ENCODE measurements at regions not wholly inside any gene's neighbourhood (a gene's known extent, or its start where the extent isn't known, plus 50 kb on each side); places are given as distances from the start of the nearest gene placed in this dataset.

DNA sequence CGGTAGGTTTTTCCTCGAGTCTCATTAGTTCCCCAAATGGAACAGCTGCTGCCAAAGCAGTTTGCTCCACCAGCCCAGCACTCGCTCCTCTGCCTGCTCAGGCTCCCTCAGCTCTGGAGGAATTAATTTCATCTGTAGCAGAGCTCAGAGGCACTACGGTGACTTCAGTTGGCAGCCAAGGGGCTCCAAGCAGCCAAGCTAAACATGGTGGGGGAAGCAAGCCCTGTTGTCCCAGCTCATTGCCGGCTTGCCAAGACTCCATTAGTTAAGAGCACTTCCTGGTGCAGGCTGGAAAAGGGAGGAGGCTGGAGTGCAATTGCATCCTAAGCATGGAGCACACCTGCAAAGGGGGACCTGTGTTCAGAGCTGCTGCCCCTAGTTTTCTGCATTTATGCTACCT lies 78.7 kb upstream of the GPRC5B start (continued):
- TF ChIP-seq ZBTB33 (IDR thresholded peaks at IDR 0.05) (no peak), EGR1 (IDR thresholded peaks at IDR 0.05; ENCODE audit: low read depth in 2 of 2) (no peak), NR2F2 (IDR thresholded peaks at IDR 0.05) (no peak), FOXA2 (IDR thresholded peaks at IDR 0.05) (no peak), HNF4G (IDR thresholded peaks at IDR 0.05) (no peak)
- TF ChIP-seq, protein P1, sequence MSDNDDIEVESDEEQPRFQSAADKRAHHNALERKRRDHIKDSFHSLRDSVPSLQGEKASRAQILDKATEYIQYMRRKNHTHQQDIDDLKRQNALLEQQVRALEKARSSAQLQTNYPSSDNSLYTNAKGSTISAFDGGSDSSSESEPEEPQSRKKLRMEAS (IDR thresholded peaks at IDR 0.05): no peak
- TF ChIP-seq, protein P2, sequence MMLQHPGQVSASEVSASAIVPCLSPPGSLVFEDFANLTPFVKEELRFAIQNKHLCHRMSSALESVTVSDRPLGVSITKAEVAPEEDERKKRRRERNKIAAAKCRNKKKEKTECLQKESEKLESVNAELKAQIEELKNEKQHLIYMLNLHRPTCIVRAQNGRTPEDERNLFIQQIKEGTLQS (IDR thresholded peaks at IDR 0.05): no peak

GRCh38 chr16:19960183-19960582 lies 75.5 kb upstream of the GPRC5B start:
- H3K4me1 ChIP-seq (ENCODE audit: control insufficient read depth in 4 of 4, insufficient read depth in 4 of 4, low read length in 3 of 4): no peaks in the 10 kb centered on the region
- H3K9ac ChIP-seq (ENCODE audit: low read depth in 1 of 2, low read length in 2 of 2): no peak overlapping the region
- H3K4me3 ChIP-seq (ENCODE audit: low read depth in 1 of 3, low read length in 3 of 3): no peak overlapping the region
- no peak for DNase-seq (ENCODE audit: low spot score)
- H3K9me3 ChIP-seq (ENCODE audit: control insufficient read depth in 4 of 4, low read length in 3 of 4): no peaks in the 10 kb centered on the region
- H3K27me3 ChIP-seq (ENCODE audit: control insufficient read depth in 4 of 4, insufficient read depth in 4 of 4, low read length in 3 of 4): peaks cover 0 to 11% (median 0%) of the 10 kb centered on the region in 4 donors
- TF ChIP-seq YY1 (IDR thresholded peaks at IDR 0.05) (no peak), FOXA2 (IDR thresholded peaks at IDR 0.05) (no peak), TAF1 (conservative IDR thresholded peaks at IDR 0.05) (no peak), FOXA1 (IDR thresholded peaks at IDR 0.05) (no peak), HNF4A (conservative IDR thresholded peaks at IDR 0.05) (no peak), EGR1 (IDR thresholded peaks at IDR 0.05; ENCODE audit: low read depth in 2 of 2) (no peak), HNF4G (IDR thresholded peaks at IDR 0.05) (no peak), NR2F2 (IDR thresholded peaks at IDR 0.05) (no peak), ZBTB33 (IDR thresholded peaks at IDR 0.05) (no peak), JUND (IDR thresholded peaks at IDR 0.05) (no peak), GABPA (IDR thresholded peaks at IDR 0.05 in 1 of 2, conservative IDR thresholded peaks at IDR 0.05 in 1 of 2) (no peak), RXRA (IDR thresholded peaks at IDR 0.05) (no peak), RAD21 (IDR thresholded peaks at IDR 0.05) (no peak)
- TF ChIP-seq, protein P2 (IDR thresholded peaks at IDR 0.05): no peak
- TF ChIP-seq, protein P3, sequence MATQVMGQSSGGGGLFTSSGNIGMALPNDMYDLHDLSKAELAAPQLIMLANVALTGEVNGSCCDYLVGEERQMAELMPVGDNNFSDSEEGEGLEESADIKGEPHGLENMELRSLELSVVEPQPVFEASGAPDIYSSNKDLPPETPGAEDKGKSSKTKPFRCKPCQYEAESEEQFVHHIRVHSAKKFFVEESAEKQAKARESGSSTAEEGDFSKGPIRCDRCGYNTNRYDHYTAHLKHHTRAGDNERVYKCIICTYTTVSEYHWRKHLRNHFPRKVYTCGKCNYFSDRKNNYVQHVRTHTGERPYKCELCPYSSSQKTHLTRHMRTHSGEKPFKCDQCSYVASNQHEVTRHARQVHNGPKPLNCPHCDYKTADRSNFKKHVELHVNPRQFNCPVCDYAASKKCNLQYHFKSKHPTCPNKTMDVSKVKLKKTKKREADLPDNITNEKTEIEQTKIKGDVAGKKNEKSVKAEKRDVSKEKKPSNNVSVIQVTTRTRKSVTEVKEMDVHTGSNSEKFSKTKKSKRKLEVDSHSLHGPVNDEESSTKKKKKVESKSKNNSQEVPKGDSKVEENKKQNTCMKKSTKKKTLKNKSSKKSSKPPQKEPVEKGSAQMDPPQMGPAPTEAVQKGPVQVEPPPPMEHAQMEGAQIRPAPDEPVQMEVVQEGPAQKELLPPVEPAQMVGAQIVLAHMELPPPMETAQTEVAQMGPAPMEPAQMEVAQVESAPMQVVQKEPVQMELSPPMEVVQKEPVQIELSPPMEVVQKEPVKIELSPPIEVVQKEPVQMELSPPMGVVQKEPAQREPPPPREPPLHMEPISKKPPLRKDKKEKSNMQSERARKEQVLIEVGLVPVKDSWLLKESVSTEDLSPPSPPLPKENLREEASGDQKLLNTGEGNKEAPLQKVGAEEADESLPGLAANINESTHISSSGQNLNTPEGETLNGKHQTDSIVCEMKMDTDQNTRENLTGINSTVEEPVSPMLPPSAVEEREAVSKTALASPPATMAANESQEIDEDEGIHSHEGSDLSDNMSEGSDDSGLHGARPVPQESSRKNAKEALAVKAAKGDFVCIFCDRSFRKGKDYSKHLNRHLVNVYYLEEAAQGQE (IDR thresholded peaks at IDR 0.05): no peak
- TF ChIP-seq, protein P4, sequence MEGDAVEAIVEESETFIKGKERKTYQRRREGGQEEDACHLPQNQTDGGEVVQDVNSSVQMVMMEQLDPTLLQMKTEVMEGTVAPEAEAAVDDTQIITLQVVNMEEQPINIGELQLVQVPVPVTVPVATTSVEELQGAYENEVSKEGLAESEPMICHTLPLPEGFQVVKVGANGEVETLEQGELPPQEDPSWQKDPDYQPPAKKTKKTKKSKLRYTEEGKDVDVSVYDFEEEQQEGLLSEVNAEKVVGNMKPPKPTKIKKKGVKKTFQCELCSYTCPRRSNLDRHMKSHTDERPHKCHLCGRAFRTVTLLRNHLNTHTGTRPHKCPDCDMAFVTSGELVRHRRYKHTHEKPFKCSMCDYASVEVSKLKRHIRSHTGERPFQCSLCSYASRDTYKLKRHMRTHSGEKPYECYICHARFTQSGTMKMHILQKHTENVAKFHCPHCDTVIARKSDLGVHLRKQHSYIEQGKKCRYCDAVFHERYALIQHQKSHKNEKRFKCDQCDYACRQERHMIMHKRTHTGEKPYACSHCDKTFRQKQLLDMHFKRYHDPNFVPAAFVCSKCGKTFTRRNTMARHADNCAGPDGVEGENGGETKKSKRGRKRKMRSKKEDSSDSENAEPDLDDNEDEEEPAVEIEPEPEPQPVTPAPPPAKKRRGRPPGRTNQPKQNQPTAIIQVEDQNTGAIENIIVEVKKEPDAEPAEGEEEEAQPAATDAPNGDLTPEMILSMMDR (IDR thresholded peaks at IDR 0.05; ENCODE audit: low read depth, low read length, missing input control): no peak
- TF ChIP-seq, protein P1 (IDR thresholded peaks at IDR 0.05): no peak
- 75% methylated on average over 5 of the region's 5 CpGs for WGBS
- H3K27ac ChIP-seq (ENCODE audit: low read depth in 1 of 2, low read length in 2 of 2): no peak overlapping the region
- no peaks in the 10 kb centered on the region for H3K36me3 ChIP-seq (ENCODE audit: control insufficient read depth in 4 of 4, insufficient read depth in 3 of 4, low read depth in 1 of 4, low read length in 3 of 4)
